Caki2 (cell line): ENCODE measurements at regions not wholly inside any gene's neighbourhood (a gene's known extent, or its start where the extent isn't known, plus 50 kb on each side); places are given as distances from the start of the nearest gene placed in this dataset.

ENCODE experiments used
- DNase-seq: peaks from one replicate; pipeline ENCODE4 v3.0.0-alpha.2; 2015; ENCODE audit warnings: low read depth
- in situ Hi-C: cut with HindIII; loops from 2 replicates; pipeline ENCODE4 v1.10.0; 2016; ENCODE audit warnings: low sequenced_read_pairs, low pct_unique_long_range_greater_than_20kb, mixed read lengths

GRCh38 chr10:130808686-130809085 is 502.8 kb downstream of the TCERG1L start:
- DNase-seq: no peak
- in situ Hi-C loops: no loop called here

GRCh38 chr10:130809181-130809580 is 502.3 kb downstream of the TCERG1L start:
- no peak for DNase-seq
- in situ Hi-C loops: no loop called here

DNA sequence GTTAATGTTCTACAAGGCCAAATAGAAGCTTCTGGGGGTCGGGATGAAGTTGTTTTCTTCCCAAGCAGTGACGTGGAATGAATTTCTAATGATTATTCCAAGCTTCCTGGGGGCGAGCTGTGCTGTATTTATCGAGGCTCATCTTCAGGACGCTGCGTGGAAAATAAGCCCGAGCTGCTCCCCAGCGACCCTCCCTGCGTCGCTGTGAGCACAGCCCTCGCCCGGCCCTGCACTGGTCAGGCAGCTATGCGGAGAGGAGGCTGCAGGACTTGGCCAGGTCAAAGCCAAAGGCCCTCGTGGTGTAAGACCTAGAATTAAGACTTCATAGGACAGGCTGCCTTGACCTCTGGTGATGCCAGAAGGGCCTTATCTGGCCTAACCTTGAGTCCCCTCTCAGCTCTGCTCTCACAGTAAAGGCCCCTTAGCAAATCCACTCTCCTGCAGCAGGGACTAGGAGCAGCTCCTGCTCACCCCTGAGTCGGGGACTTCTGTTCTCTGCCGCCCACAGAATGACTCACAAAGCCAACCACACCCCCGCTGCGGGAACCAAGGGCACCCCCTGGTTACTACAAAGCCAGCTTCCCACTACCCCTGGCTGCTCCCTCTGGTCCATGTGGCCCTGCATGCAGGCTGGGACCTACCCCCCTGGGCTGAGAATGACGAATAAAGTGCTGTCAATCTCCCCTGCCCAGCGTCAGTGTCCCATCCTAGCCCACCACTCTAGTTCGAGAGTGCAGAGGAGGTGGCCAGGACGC is 501.6 kb downstream of the TCERG1L start:
- DNase-seq: no peak
- in situ Hi-C loops: no loop called here

DNA sequence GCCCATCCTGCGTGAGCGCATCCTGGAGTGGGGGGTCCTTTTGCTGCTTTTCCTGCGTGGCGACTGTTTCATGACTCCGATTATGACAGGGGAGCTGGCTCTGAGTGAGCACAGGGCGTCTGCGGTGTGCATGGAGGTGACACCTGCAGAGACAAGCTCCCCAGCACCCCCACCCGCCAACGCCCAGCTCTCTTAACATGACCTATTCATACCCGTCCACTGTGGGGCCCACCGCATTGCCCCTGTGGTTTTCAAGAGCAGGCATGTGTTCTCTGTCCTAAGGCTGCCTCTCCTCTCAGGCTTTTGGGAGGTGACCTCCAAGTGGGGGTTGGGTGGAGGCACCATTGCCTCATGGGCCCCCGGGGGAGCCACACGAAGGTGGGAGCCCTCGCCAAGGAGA is 500.7 kb downstream of the TCERG1L start:
- no peak for DNase-seq
- in situ Hi-C loops: no loop called here

- no peak for DNase-seq
- in situ Hi-C loops: no loop called here
These were observed 499.0 kb downstream of the TCERG1L start for GRCh38 chr10:130812381-130813148.

GRCh38 chr10:130814610-130815009 is 496.9 kb downstream of the TCERG1L start:
- DNase-seq: no peak
- in situ Hi-C loops: no loop called here

DNA sequence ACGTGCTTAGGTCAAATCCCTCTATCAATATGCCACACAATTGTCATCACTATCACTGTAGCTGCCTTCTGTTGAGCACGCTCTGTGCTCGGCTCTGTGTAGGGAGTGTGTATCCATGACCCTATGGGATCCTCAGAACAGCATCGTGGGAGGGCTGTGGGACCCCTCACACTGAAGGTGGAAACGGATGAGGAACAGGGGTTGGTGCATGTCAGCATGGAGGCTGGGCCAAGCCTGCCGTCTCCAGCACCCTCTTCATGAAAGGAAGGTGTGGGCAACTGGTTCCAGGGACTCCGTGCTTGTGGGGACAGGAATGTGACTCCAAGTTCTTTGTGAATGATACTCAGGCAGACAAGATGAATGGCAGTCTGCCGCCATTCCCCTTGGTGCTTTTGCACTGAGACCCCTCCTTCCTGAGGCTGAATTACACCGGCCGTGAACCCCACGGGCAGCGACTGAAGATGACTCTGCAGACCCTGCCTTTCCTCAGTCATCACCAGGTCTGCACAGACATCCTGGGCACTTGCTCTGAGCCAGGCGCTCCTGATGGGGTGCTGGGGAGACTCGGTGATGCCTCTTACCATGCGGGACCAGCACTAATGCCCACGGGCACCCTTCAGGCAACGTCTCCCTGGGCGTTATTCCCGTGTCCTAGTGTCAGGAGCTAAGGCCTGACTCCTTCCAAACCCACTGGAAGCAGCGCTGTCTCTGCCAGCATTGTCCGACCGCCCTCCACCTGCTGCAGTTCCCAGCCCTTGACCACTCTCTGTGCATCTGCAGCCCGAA is 495.2 kb downstream of the TCERG1L start:
- in situ Hi-C loops: no loop called here
- DNase-seq: no peak

DNA sequence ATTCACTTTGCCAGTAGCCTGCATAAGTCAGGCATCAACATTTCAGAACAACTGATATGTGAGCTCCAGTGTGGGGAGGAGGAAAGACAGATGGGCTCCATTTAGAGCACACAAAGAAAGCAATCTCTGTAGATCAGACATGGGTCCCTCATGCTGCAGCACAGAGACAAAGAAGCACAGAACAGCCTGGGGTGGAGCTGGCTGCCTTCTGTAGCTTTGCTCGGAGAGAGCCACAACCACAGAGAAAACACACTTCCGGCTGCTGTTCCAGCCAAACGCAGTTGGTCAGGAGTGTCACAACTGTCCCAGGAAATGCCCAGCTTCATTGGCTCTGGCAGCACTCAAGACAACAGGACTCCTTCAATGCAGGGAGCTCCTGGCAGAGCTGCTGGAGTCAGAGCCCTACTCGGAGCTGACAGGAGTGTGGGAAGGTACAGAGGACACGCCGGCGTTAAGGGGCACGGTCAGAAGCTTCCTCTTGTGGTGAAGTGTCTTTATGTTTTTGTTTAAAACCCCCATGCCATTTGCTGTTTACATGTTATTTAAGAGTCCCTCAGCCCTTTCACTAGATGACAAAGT is 494.4 kb downstream of the TCERG1L start:
- no peak for DNase-seq
- in situ Hi-C loops: no loop called here

GRCh38 chr10:130817674-130818073 is 493.8 kb downstream of the TCERG1L start:
- no peak for DNase-seq
- in situ Hi-C loops: no loop called here

DNA sequence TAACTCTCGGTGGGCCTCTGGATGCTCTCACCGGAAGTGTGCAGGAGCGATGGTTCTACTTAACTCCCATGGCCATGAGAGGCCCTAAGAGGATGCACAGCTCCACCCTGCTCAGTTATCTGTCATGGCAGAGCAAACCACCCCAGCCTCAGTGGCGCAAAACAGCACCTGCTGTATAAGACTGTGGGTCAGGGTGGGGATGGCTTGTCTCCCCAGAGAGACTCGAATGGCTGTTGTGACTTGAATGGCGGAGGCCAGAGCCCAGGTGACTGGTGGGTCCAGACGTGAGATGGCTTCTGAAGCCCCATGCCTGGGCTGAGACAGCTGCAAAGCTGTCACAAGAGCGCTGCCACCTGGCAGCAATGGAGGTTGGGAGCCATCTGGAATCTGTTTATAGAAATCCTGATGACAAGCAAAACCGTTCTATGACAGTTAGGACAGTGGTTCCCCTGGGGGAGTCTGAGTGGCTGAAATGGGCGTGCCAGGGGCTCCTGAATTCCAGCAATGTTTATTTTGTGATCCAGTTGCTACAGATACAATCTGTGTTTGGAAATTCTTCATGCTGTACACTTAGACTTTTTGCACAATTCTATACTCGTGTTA is 490.5 kb downstream of the TCERG1L start:
- no peak for DNase-seq
- in situ Hi-C loops: no loop called here

DNA sequence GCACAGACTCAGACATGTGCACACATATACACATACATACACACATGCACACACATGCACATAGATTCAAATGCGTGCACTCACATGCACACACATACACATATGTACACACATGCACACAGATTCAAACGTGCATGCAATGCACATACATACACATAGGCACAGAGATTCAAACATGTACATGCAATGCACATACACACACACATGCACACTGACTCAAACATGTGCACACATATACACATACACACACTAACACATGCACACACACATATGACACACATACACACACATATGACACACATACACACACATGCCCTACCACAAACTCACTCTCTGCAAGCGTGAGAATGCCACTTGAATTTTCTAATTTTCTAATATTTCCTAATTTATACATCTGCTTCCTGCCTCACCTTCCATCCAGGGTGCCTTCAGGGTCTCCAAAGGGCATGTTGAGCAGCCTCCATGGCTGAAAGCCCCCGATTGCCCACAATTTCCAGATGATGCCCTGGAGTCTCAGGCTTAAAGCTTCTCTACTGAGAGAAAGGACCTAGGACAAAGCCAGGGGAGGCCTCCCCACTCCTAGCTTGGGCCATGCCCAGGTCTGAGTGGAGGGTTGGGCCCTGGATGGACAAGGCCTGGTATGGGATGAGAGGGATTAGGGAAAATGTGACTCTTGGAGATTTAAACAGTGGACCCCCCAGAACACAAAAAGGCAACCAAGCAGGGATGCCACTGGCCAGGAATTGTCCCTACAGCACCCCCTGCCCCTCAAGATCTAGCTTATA is 487.1 kb downstream of the TCERG1L start:
- in situ Hi-C loops: no loop called here
- no peak for DNase-seq

GRCh38 chr10:130833596-130833995 is 477.9 kb downstream of the TCERG1L start:
- DNase-seq: no peak
- in situ Hi-C loops: no loop called here

GRCh38 chr10:130834170-130834569 is 477.4 kb downstream of the TCERG1L start:
- in situ Hi-C loops: no loop called here
- DNase-seq: no peak

DNA sequence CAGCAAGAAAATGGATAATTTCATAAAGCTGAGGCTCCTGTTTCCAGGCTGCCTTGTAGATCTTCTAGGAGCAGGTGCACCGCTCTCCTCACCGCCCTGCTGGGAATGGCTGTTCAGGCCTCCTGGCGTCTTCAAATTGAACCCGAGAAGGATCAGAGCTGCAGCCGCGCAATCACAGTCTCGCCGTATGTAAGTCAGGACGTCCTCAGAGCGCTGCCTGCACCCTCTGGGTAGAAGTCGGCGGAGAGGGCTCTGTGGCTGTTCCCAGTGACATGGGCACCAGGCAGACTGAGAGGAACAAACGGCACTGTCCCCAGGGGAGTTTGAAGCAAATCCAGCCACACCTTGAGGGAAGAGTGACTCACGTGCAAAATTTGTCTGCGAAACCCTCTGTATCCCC is 476.9 kb downstream of the TCERG1L start:
- in situ Hi-C loops: no loop called here
- DNase-seq: no peak

GRCh38 chr10:130835068-130835467 is 476.5 kb downstream of the TCERG1L start:
- in situ Hi-C loops: no loop called here
- DNase-seq: no peak

- in situ Hi-C loops: no loop called here
These were observed 475.2 kb downstream of the TCERG1L start for GRCh38 chr10:130836344-130836743.

GRCh38 chr10:130843051-130843653 is 468.4 kb downstream of the TCERG1L start:
- DNase-seq: no peak

More at GRCh38 chr10:130836344-130836743, 475.2 kb downstream of the TCERG1L start:
- DNase-seq: no peak

More at GRCh38 chr10:130843051-130843653, 468.4 kb downstream of the TCERG1L start:
- in situ Hi-C loops: no loop called here
